Activated CD4-positive, alpha-beta memory T cell treated with anti-CD3 and anti-CD28 coated beads, Interleukin-2, amount 10 ng/mL, durations not matched to agents 7 days and 5 days (primary cell): ENCODE measurements at regions not wholly inside any gene's neighbourhood (a gene's known extent, or its start where the extent isn't known, plus 50 kb on each side); places are given as distances from the start of the nearest gene placed in this dataset.
"Not testable (repeated sequence)": the region's sequence is repeated elsewhere in the genome, so short reads cannot be mapped to it uniquely, and the experiment has no call there.

Experiments
- CTCF ChIA-PET: fragments of 350-600 bp; sonication (Branson Sonifier 250); formaldehyde crosslinking; loops from one replicate; lab custom pipeline; 2021; ENCODE audit warnings: antibody characterized with exemption, inconsistent platforms; lab: Charles Lee
- POLR2A ChIA-PET: fragments of 350-600 bp; sonication (Branson Sonifier 250); formaldehyde crosslinking; loops from one replicate; lab custom pipeline; 2021; ENCODE audit warnings: antibody characterized with exemption; lab: Charles Lee
- DNase-seq: peaks from one replicate; pipeline ENCODE4 v3.0.0-alpha.2; 2020
- H3K27ac Mint-ChIP-seq: one replicate; pipeline ENCODE4 v1.8.0; 2021; ENCODE audit warnings: mild to moderate bottlenecking, mixed read lengths
- H3K27me3 Mint-ChIP-seq: one replicate; pipeline ENCODE4 v1.8.0; 2021; ENCODE audit warnings: mixed read lengths
- H3K36me3 Mint-ChIP-seq: one replicate; pipeline ENCODE4 v1.8.0; 2021; ENCODE audit warnings: low read depth, mixed read lengths
- H3K4me1 Mint-ChIP-seq: one replicate; pipeline ENCODE4 v1.8.0; 2021; ENCODE audit warnings: mixed read lengths
- H3K4me3 Mint-ChIP-seq: one replicate; pipeline ENCODE4 v1.8.0; 2021; ENCODE audit warnings: mild to moderate bottlenecking, mixed read lengths
- H3K9me3 Mint-ChIP-seq: one replicate; pipeline ENCODE4 v1.8.0; 2021; ENCODE audit warnings: mixed read lengths

DNA sequence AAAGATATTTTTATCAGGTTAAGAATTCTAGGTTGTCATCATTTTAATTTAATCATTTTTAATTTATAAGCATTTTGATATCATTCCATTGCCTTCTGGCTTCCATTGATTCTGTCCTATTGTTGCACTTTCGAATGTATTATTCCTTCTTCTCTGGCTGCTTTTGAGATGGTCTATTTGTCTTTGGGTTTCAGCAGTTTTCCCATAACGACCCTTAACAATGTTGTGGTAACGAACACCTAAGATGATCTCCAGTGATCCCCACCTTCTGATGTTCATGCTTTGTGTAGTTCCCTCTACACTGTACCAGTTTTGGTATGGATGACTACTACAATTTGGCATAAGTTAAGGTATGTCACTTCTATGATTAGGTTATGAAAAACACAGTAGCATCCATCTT, 59.9 kb downstream of the MINAR1 start:
- Mint-ChIP-seq H3K9me3 (no peaks in the 10 kb centered on the region), H3K4me1 (no peaks in the 10 kb centered on the region), H3K27me3 (peaks cover 3% of the 10 kb centered on the region), H3K36me3 (no peaks in the 10 kb centered on the region), H3K4me3 (no peak overlapping the region), H3K27ac (no peak overlapping the region)
- DNase-seq: no peak
- ChIA-PET POLR2A (no interaction called here), CTCF (no interaction called here)

DNA sequence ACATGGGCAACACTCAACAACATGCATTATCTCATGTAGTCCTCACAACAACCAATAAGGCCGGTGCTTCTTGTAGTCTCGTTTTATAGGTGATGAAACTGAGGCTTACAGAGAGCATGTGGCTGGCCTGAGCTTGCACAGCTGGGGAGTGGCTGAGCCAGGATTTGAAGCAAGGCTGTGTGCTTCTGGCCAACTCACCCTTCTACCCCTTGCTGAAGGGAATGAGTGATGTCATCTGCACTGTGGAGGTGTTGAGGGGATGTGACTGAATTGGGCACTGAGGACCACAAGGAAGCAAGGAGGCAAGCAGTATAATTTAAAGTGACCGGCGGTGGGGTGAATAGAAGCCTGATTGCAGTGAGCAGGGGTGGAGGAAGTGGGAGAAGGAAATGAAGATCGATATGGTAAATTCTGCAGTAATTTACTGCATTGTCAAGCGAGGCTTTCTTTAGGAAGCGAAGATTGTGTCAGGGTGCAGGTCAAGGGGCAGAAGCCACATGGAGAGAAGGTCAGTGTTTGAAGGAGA, 62.3 kb downstream of the MINAR1 start:
- no peaks in the 10 kb centered on the region for H3K9me3 Mint-ChIP-seq

DNA sequence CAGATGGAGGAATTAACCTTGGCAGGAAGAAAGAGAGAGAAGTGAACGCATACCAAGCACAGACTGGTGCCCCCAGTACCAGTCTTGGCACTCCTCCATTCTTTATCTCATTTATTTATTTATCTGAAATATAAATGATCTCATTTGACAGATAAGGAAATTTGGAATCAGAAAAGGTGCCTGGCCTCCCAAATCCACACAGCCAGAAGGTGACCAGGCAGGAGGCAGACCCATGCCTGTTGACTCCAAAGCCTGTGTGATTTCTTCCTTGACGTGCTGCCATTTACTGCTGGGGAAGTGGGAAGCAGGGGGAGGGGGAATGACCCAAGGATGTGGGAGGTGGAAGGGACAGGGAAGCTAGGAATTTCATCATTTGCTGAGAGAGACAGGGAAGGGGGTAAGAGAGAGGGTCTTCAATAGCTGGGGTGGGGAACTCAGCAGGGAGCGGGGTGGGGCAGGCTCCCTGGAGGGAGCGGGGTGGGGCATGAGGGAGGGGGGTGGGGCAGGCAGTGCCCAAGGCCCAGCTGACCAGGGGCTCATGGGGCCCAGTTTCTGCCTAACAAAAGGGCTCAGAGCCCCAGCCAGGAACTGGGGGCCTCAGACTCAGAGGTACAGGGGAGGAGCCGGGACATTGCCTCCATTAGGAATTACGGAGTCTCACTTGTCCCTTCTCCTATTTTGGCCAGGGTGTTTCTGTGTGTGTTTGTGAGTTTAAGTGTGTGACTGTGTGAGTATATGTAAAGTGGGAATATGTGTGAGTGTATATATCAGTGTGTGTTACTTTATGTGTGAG, 63.0 kb downstream of the MINAR1 start:
- ChIA-PET CTCF (no interaction called here), POLR2A (no interaction called here)
- peaks cover 3% of the 10 kb centered on the region for H3K27me3 Mint-ChIP-seq
- H3K9me3 Mint-ChIP-seq: no peaks in the 10 kb centered on the region
- no peak overlapping the region for H3K27ac Mint-ChIP-seq
- no peak overlapping the region for H3K4me3 Mint-ChIP-seq
- no peaks in the 10 kb centered on the region for H3K36me3 Mint-ChIP-seq
- DNase-seq: no peak
- no peaks in the 10 kb centered on the region for H3K4me1 Mint-ChIP-seq

More for the DNA sequence above, 62.3 kb downstream of the MINAR1 start:
- no peaks in the 10 kb centered on the region for H3K36me3 Mint-ChIP-seq
- no peak overlapping the region for H3K27ac Mint-ChIP-seq
- H3K4me3 Mint-ChIP-seq: no peak overlapping the region
- ChIA-PET POLR2A (no interaction called here), CTCF (no interaction called here)
- peaks cover 3% of the 10 kb centered on the region for H3K27me3 Mint-ChIP-seq
- H3K4me1 Mint-ChIP-seq: no peaks in the 10 kb centered on the region
- no peak for DNase-seq

DNA sequence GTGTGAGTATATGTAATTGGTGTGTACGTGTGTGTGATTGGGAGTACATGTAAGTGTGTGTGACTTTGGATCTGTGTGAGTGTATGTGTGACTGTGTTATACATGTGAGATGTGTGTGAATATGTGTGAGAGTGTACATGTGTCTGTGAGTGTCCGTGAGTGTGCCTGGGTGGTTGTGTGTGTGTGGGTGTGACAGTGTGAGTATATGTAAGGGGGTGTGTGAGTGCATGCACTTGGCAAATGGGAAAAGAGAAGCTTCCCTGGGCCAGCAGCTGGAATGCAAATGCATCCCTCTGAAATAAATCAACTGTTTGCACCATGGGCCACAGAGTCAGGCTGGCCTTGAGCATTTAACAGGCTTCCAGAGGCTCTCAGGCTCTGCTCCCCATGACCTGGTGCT, 63.6 kb downstream of the MINAR1 start:
- H3K36me3 Mint-ChIP-seq: no peaks in the 10 kb centered on the region
- peaks cover 3% of the 10 kb centered on the region for H3K27me3 Mint-ChIP-seq
- no peaks in the 10 kb centered on the region for H3K9me3 Mint-ChIP-seq
- POLR2A ChIA-PET: no interaction called here
- H3K4me3 Mint-ChIP-seq: no peak overlapping the region
- CTCF ChIA-PET: no interaction called here
- no peaks in the 10 kb centered on the region for H3K4me1 Mint-ChIP-seq
- DNase-seq: no peak
- no peak overlapping the region for H3K27ac Mint-ChIP-seq

DNA sequence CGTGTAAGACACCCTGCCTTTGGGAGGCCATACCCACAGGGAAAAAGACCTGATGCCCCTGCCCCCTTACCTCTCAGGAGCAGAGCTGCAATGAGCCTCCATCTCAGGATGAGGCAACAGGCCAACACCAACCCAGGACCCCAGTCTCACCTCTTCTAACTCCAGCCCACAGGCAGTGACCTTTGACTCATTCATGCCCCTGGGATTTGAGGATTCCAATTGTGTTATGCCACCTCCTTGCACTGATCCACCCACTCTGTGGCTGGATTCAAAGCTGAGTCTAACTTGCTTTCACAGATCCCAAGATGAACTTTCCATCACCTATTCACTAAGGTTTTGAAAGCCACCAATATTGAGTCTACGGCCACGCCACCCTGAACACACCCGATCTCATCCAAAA, 64.7 kb downstream of the MINAR1 start:
- H3K27me3 Mint-ChIP-seq: peaks cover 3% of the 10 kb centered on the region
- no peaks in the 10 kb centered on the region for H3K4me1 Mint-ChIP-seq
- DNase-seq: no peak
- H3K4me3 Mint-ChIP-seq: no peak overlapping the region
- POLR2A ChIA-PET: no interaction called here
- no peaks in the 10 kb centered on the region for H3K36me3 Mint-ChIP-seq
- CTCF ChIA-PET: no interaction called here
- no peaks in the 10 kb centered on the region for H3K9me3 Mint-ChIP-seq
- no peak overlapping the region for H3K27ac Mint-ChIP-seq

DNA sequence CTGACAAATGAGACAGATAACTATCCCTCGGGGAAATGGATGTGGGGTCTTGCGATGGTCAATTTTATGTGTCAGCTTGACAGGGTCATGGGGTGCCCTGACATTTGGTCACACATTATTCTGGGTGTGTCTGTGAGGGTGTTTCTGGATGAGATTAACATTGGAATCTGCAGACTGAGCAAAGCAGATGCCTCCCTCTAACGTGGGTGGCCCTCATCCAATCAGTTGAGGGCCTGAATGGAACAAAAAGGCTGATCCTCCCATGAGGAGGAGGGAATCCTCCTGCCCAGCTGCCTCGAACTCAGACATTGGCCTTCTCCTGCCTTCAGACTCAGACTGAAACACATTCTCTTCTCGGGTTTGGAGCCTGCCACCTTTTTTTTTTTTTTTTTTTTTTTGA, 69.0 kb downstream of the MINAR1 start:
- POLR2A ChIA-PET: no interaction called here
- CTCF ChIA-PET: no interaction called here
- H3K4me1 Mint-ChIP-seq: no peaks in the 10 kb centered on the region
- H3K27ac Mint-ChIP-seq: no peak overlapping the region
- H3K27me3 Mint-ChIP-seq: no peaks in the 10 kb centered on the region
- DNase-seq: no peak
- no peak overlapping the region for H3K4me3 Mint-ChIP-seq
- no peaks in the 10 kb centered on the region for H3K9me3 Mint-ChIP-seq
- no peaks in the 10 kb centered on the region for H3K36me3 Mint-ChIP-seq

DNA sequence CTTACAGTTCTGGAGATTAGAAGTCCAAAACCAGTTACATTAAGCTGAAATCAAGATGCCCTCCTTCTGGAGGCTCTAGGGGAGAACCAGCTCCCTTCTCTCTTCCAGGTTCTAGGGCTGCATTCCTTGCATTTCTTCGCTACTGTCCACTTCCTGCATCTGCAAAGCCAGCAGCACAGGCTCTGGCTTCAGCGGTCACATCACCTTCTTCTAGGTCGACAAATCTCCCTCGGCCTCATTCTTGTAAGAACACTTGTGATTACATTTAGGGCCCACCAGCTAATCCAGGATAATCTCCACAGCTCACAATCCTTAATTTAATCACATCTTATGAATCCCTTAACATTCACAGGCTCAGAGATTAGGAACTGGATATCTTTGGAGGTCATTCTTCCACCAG, 73.8 kb downstream of the MINAR1 start:
- H3K4me1 Mint-ChIP-seq: no peaks in the 10 kb centered on the region
- DNase-seq: no peak
- H3K27me3 Mint-ChIP-seq: no peaks in the 10 kb centered on the region
- H3K4me3 Mint-ChIP-seq: no peak overlapping the region
- ChIA-PET CTCF (no interaction called here), POLR2A (no interaction called here)
- H3K36me3 Mint-ChIP-seq: no peaks in the 10 kb centered on the region
- H3K9me3 Mint-ChIP-seq: no peaks in the 10 kb centered on the region
- H3K27ac Mint-ChIP-seq: no peak overlapping the region

DNA sequence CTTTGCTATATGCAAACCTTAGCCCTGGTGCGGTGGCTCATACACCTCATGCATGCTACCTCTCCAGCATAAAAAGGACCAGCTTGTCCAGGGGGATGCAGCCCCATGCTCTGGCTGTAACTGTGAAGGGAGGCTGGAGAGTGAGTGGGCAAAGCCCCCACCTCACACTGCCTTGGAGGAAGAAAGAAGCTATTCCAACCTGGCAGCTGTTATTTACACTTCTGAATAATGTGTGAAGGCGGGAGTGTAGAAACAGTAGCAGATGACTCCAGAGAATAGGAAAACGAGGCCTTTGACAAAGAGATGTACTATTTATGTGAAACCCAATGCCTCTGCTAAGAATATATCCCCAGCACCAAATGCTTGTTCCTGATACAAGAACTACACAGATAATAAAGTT, 80.7 kb downstream of the MINAR1 start:
- H3K27ac Mint-ChIP-seq, H3K4me3 Mint-ChIP-seq, H3K9me3 Mint-ChIP-seq, DNase-seq, POLR2A ChIA-PET, H3K4me1 Mint-ChIP-seq, CTCF ChIA-PET, H3K36me3 Mint-ChIP-seq, H3K27me3 Mint-ChIP-seq: not testable (repeated sequence)

DNA sequence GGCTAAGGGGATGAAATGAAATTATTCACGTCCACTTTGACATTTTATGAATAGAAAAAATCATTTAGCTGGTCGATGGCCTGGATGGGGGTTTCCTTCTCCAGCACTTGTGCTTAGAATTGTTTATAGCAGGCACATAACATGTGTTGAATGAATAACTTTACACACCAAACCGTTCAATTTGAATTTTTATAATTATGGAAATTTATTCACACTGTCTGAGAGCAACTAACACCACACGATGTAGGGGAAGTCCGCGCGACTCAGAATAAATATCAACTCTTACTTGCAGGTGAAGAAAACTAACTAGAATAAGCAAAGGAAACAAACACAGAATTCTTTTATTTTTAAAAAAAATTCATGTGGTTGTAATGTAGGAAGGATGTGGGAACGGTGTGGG, 81.3 kb downstream of the MINAR1 start:
- POLR2A ChIA-PET: no interaction called here
- no peak overlapping the region for H3K4me3 Mint-ChIP-seq
- no peak for DNase-seq
- CTCF ChIA-PET: no interaction called here
- no peaks in the 10 kb centered on the region for H3K27me3 Mint-ChIP-seq
- H3K36me3 Mint-ChIP-seq: no peaks in the 10 kb centered on the region
- H3K4me1 Mint-ChIP-seq: no peaks in the 10 kb centered on the region
- no peak overlapping the region for H3K27ac Mint-ChIP-seq
- H3K9me3 Mint-ChIP-seq: no peaks in the 10 kb centered on the region

DNA sequence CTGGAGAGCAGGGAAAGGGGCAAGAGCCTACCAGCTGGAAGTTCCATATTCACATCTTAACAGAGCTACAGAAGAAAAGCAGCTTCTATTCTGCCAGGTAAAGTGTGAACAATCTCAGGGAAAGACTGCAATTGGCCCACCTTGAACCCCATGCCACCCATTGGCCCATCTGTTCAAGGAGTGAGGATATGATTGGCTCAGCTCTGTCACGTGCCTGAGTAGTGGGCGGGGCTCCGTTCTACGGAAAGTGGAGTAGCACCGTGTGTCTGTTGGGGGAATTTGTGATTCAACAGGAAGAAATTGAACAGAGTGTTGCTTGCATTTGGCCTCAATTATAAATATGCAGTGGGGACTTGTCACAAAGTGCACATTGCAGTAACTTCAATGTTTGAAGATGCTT, 81.8 kb downstream of the MINAR1 start:
- Mint-ChIP-seq H3K4me1 (no peaks in the 10 kb centered on the region), H3K4me3 (no peak overlapping the region), H3K27me3 (no peaks in the 10 kb centered on the region), H3K27ac (no peak overlapping the region), H3K9me3 (no peaks in the 10 kb centered on the region), H3K36me3 (no peaks in the 10 kb centered on the region)
- CTCF ChIA-PET: no interaction called here
- no peak for DNase-seq
- POLR2A ChIA-PET: no interaction called here

DNA sequence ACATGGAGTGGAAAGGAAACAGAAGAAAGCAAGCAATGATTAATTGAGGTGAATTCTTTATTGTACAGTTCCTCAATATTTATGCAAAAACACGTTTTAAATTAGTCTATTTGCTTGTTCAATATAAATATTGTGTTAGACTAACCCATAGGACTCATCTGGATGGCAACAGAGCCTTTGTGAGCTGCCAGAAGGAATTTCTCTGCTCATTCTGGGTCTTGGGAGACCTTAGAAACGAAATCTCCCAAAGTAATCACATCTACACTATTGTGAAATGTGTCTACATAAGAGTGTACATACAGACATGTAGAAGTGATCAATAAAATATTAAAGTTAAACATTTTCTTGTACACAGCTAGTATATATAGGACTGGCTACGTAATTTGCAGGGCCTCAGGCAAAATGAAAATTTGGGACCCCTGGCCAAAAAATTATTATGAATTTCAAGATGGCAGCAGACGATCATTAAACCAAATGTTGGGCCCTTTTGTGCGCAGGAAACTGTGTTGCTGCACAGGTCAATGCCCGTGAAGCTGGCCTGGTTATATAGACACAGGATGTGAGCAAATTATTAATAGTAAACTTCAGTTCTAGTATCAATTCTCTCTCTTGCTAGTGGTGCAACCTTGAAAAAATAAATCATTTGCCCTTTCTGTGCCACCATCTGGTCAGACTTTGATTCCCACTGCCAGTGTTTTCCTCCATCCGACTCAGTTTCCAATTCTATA, 83.3 kb downstream of the MINAR1 start:
- Mint-ChIP-seq H3K9me3 (no peaks in the 10 kb centered on the region), H3K27ac (no peak overlapping the region), H3K27me3 (peaks cover under 1% of the 10 kb centered on the region), H3K36me3 (no peaks in the 10 kb centered on the region), H3K4me1 (no peaks in the 10 kb centered on the region), H3K4me3 (no peak overlapping the region)
- ChIA-PET CTCF (no interaction called here), POLR2A (no interaction called here)
- DNase-seq: no peak

DNA sequence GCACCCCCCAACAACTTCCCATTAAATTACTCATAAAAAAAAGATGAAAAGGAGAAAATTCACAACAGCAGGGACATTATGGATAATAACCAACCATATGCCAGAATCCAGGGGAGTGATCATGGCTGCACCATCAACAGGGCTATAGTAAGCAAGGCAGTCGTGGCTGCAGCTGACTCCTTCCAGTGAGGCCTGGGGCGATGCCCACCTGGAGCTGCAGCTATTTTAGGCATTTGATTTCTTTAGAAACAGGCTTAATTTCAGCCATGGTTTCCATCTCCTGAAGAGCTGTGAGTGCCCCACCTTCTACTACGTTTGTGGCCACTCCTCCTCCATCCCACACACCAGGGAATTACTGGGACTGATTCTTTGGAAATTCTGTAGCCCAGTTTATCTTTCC, 84.0 kb downstream of the MINAR1 start:
- Mint-ChIP-seq H3K27ac (no peak overlapping the region), H3K27me3 (peaks cover 3% of the 10 kb centered on the region), H3K4me1 (no peaks in the 10 kb centered on the region), H3K4me3 (no peak overlapping the region), H3K36me3 (no peaks in the 10 kb centered on the region), H3K9me3 (no peaks in the 10 kb centered on the region)
- DNase-seq: no peak
- CTCF ChIA-PET: no interaction called here
- POLR2A ChIA-PET: no interaction called here

DNA sequence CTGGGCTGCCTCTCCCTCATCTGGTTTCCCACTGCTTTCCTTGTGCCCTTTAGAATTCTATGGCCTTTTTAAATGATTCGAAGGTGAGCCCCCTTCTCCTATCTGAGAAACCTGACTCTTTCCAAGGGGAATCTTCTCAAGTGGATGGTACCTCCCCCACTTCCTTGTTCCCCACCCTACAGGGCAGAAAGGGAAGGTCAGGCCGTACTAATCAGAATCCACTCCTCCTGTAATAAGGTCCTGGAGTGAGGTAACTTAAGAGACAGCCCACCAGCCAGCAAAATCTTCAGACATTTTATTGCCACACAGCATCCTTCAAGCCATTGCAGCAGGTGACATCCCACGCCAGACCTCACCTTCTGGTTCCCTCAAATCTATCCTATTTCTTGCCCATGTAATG, 84.5 kb downstream of the MINAR1 start:
- Mint-ChIP-seq H3K4me3 (no peak overlapping the region), H3K27ac (no peak overlapping the region), H3K27me3 (peaks cover 3% of the 10 kb centered on the region), H3K4me1 (no peaks in the 10 kb centered on the region), H3K9me3 (no peaks in the 10 kb centered on the region), H3K36me3 (no peaks in the 10 kb centered on the region)
- no peak for DNase-seq
- ChIA-PET POLR2A (no interaction called here), CTCF (no interaction called here)

DNA sequence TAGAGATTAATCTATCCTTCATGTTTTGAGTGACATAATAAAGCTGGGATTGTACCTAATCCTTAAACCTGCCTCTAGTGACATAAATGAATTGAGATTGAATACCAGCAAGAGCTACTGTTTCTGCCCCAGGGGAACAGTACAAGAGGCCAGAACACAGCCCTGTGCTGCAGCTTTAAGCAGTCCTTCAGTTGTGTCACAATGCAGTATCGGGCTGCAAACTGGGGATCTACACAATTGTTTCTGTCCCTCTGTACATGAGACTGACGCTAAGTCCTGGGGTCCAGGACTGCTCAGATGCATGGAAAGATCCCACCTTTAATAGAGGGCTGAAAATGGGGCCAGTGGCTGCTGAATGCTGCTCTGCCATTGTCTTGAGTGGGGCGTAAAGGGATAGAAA, 87.5 kb downstream of the MINAR1 start:
- Mint-ChIP-seq H3K4me1 (no peaks in the 10 kb centered on the region), H3K27ac (no peak overlapping the region), H3K36me3 (no peaks in the 10 kb centered on the region), H3K4me3 (no peak overlapping the region), H3K27me3 (peaks cover 3% of the 10 kb centered on the region), H3K9me3 (no peaks in the 10 kb centered on the region)
- POLR2A ChIA-PET: no interaction called here
- no peak for DNase-seq
- CTCF ChIA-PET: no interaction called here
